ENCODE measurements at regions not wholly inside any gene's neighbourhood (a gene's known extent, or its start where the extent isn't known, plus 50 kb on each side); places are given as distances from the start of the nearest gene placed in this dataset.

- DNase-seq (ENCODE audit: low read depth) (no peak), FAIRE-seq (no peak)
- Mint-ChIP-seq H3K36me3 (ENCODE audit: low read depth, unreplicated experiment) (no peaks in the 10 kb centered on the region), H3K4me3 (ENCODE audit: unreplicated experiment) (no peak overlapping the region), H3K4me1 (ENCODE audit: low read depth, unreplicated experiment) (no peaks in the 10 kb centered on the region), H3K27me3 (ENCODE audit: low read depth, unreplicated experiment) (no peaks in the 10 kb centered on the region), H3K27ac (ENCODE audit: unreplicated experiment) (no peak overlapping the region), H3K9me3 (ENCODE audit: unreplicated experiment) (peaks cover 2% of the 10 kb centered on the region)
- Histone ChIP-seq H3K27me3 (ENCODE audit: insufficient read depth, low read length) (no peaks in the 10 kb centered on the region), H3K79me2 (ENCODE audit: insufficient read depth, low read length) (no peaks in the 10 kb centered on the region), H2AFZ (ENCODE audit: low read depth, low read length) (no peak overlapping the region), H3K4me1 (ENCODE audit: insufficient read depth, low read length) (no peaks in the 10 kb centered on the region), H3K4me2 (ENCODE audit: low read length) (no peak overlapping the region), H3K36me3 (ENCODE audit: insufficient read depth, low read length) (no peaks in the 10 kb centered on the region), H4K20me1 (ENCODE audit: insufficient read depth, low read length) (no peaks in the 10 kb centered on the region), H3K9me3 (ENCODE audit: insufficient read depth, low read depth, low read length) (no peaks in the 10 kb centered on the region), H3K27ac (ENCODE audit: low read depth, low read length) (no peak overlapping the region), H3K4me3 (ENCODE audit: insufficient read depth, low read depth, low read length) (no peak overlapping the region), H3K9ac (ENCODE audit: low read length) (no peak overlapping the region)
- TF ChIP-seq EZH2 (IDR thresholded peaks at IDR 0.05; ENCODE audit: insufficient read depth, low read length) (no peak), CTCF (IDR thresholded peaks at IDR 0.05; ENCODE audit: insufficient read depth, low read depth, low read length) (no peak)
Observed at GRCh38 chr7:52465216-52465615, 570.2 kb upstream of the POM121L12 start.

GRCh38 chr7:52463341-52463740 is 572.1 kb upstream of the POM121L12 start:
- DNase-seq (ENCODE audit: low read depth), result no peak
- Mint-ChIP-seq H3K4me1 (ENCODE audit: low read depth, unreplicated experiment) (no peaks in the 10 kb centered on the region), H3K27ac (ENCODE audit: unreplicated experiment) (no peak overlapping the region), H3K9me3 (ENCODE audit: unreplicated experiment) (peaks cover 2% of the 10 kb centered on the region), H3K4me3 (ENCODE audit: unreplicated experiment) (no peak overlapping the region), H3K36me3 (ENCODE audit: low read depth, unreplicated experiment) (no peaks in the 10 kb centered on the region), H3K27me3 (ENCODE audit: low read depth, unreplicated experiment) (no peaks in the 10 kb centered on the region)
- no peaks in the 10 kb centered on the region for H3K36me3 ChIP-seq (ENCODE audit: insufficient read depth, low read length)
- no peak overlapping the region for H3K9ac ChIP-seq (ENCODE audit: low read length)
- H3K4me3 ChIP-seq (ENCODE audit: insufficient read depth, low read depth, low read length), result no peak overlapping the region
- H3K79me2 ChIP-seq (ENCODE audit: insufficient read depth, low read length), result no peaks in the 10 kb centered on the region
- FAIRE-seq, result no peak
- H4K20me1 ChIP-seq (ENCODE audit: insufficient read depth, low read length), result no peaks in the 10 kb centered on the region
- H3K4me1 ChIP-seq (ENCODE audit: insufficient read depth, low read length), result no peaks in the 10 kb centered on the region
- H3K4me2 ChIP-seq (ENCODE audit: low read length), result no peak overlapping the region
- H3K9me3 ChIP-seq (ENCODE audit: insufficient read depth, low read depth, low read length), result no peaks in the 10 kb centered on the region
- H3K27me3 ChIP-seq (ENCODE audit: insufficient read depth, low read length), result no peaks in the 10 kb centered on the region
- no peak overlapping the region for H3K27ac ChIP-seq (ENCODE audit: low read depth, low read length)
- no peak overlapping the region for H2AFZ ChIP-seq (ENCODE audit: low read depth, low read length)
- TF ChIP-seq EZH2 (IDR thresholded peaks at IDR 0.05; ENCODE audit: insufficient read depth, low read length) (no peak), CTCF (IDR thresholded peaks at IDR 0.05; ENCODE audit: insufficient read depth, low read depth, low read length) (no peak)

GRCh38 chr7:52462474-52462873 is 573.0 kb upstream of the POM121L12 start:
- Mint-ChIP-seq H3K4me1 (ENCODE audit: low read depth, unreplicated experiment) (no peaks in the 10 kb centered on the region), H3K27ac (ENCODE audit: unreplicated experiment) (no peak overlapping the region), H3K27me3 (ENCODE audit: low read depth, unreplicated experiment) (no peaks in the 10 kb centered on the region), H3K4me3 (ENCODE audit: unreplicated experiment) (no peak overlapping the region), H3K9me3 (ENCODE audit: unreplicated experiment) (peaks cover 2% of the 10 kb centered on the region), H3K36me3 (ENCODE audit: low read depth, unreplicated experiment) (no peaks in the 10 kb centered on the region)
- Histone ChIP-seq H3K4me3 (ENCODE audit: insufficient read depth, low read depth, low read length) (no peak overlapping the region), H3K27me3 (ENCODE audit: insufficient read depth, low read length) (no peaks in the 10 kb centered on the region), H3K79me2 (ENCODE audit: insufficient read depth, low read length) (no peaks in the 10 kb centered on the region), H2AFZ (ENCODE audit: low read depth, low read length) (no peak overlapping the region), H3K36me3 (ENCODE audit: insufficient read depth, low read length) (no peaks in the 10 kb centered on the region), H3K4me2 (ENCODE audit: low read length) (no peak overlapping the region), H3K27ac (ENCODE audit: low read depth, low read length) (no peak overlapping the region), H3K9me3 (ENCODE audit: insufficient read depth, low read depth, low read length) (no peaks in the 10 kb centered on the region), H3K9ac (ENCODE audit: low read length) (no peak overlapping the region), H3K4me1 (ENCODE audit: insufficient read depth, low read length) (no peaks in the 10 kb centered on the region), H4K20me1 (ENCODE audit: insufficient read depth, low read length) (no peaks in the 10 kb centered on the region)
- no peak for TF ChIP-seq EZH2 (IDR thresholded peaks at IDR 0.05; ENCODE audit: insufficient read depth, low read length)
- no peak for TF ChIP-seq CTCF (IDR thresholded peaks at IDR 0.05; ENCODE audit: insufficient read depth, low read depth, low read length)
- DNase-seq (ENCODE audit: low read depth), result no peak
- no peak for FAIRE-seq

Data from astrocyte (in vitro differentiated cells and primary cell).